K562 (cell line): ENCODE measurements at regions not wholly inside any gene's neighbourhood (a gene's known extent, or its start where the extent isn't known, plus 50 kb on each side); places are given as distances from the start of the nearest gene placed in this dataset.

Source experiments
- AFF4 ChIP-seq: sonication (generic); formaldehyde crosslinking; IDR thresholded peaks from 2 replicates; pipeline ENCODE4 v1.8.0; 2023; ENCODE audit warnings: mild to moderate bottlenecking, missing genetic modification reagents
- CTCF ChIP-seq, 3 experiments: IDR thresholded peaks in 2 of 3; conservative IDR thresholded peaks in 1 of 3; 2 replicates each; pipeline ENCODE4 v1.5.1; 2011 to 2012; ENCODE audit warnings: low read length in 3 of 3, mild to moderate bottlenecking in 3 of 3, control low read depth in 2 of 3, improper control_type of control experiment in 1 of 3, inconsistent platforms in 1 of 3, low read depth in 1 of 3, mixed read lengths in 1 of 3, moderate library complexity in 1 of 3; ENCODE audit not compliant: insufficient read depth in 2 of 3
- EZH2 ChIP-seq: IDR thresholded peaks from 2 replicates; pipeline ENCODE4 v1.6.1; 2012; ENCODE audit warnings: low read depth, mild to moderate bottlenecking, inconsistent platforms, low read length, borderline replicate concordance
- HDAC8 ChIP-seq: fragments of 450-650 bp; IDR thresholded peaks from 2 replicates; pipeline ENCODE4 v1.6.1; 2016; ENCODE audit warnings: mild to moderate bottlenecking, missing genetic modification characterization, moderate library complexity, missing compliant biosample characterization
- NCOA2 ChIP-seq, 2 experiments: fragments of 450-650 bp; IDR thresholded peaks; 2 replicates each; pipeline ENCODE4 v1.6.1; 2018; ENCODE audit warnings: mild to moderate bottlenecking in 2 of 2, moderate library complexity in 1 of 2; ENCODE audit not compliant: partially characterized antibody in 2 of 2
- NFIC ChIP-seq: fragments of 450-650 bp; IDR thresholded peaks from 2 replicates; pipeline ENCODE4 v1.6.1; 2017; ENCODE audit warnings: mild to moderate bottlenecking, inconsistent platforms
- OTX1 ChIP-seq: fragments of 450-650 bp; formaldehyde crosslinking; IDR thresholded peaks from 2 replicates; pipeline ENCODE4 v1.4.0; 2022; ENCODE audit warnings: mild to moderate bottlenecking
- POLR2A ChIP-seq: fragments of 450-650 bp; conservative IDR thresholded peaks from 2 replicates; pipeline ENCODE4 v1.6.1; 2016
- TCF3 ChIP-seq: sonication (generic); formaldehyde crosslinking; IDR thresholded peaks from 2 replicates; pipeline ENCODE4 v1.4.0; 2020; ENCODE audit warnings: mild to moderate bottlenecking, missing genetic modification reagents
- TEAD4 ChIP-seq, 2 experiments: sonication (generic) in 1 of 2; formaldehyde crosslinking in 1 of 2; IDR thresholded peaks; 2 replicates each; pipeline versions ENCODE4 v1.6.1 to v1.8.0; 2012 to 2022; ENCODE audit warnings: borderline replicate concordance in 1 of 2, inconsistent platforms in 1 of 2, low read length in 1 of 2, mild to moderate bottlenecking in 1 of 2, missing genetic modification reagents in 1 of 2
- ZBTB26 ChIP-seq: fragments of 450-650 bp; formaldehyde crosslinking; IDR thresholded peaks from 2 replicates; pipeline ENCODE4 v1.4.0; 2022; ENCODE audit warnings: missing genetic modification characterization

GRCh38 chr6:22754061-22754460, 184.7 kb downstream of the HDGFL1 start:
- no peak for TF ChIP-seq CTCF (IDR thresholded peaks at IDR 0.05 in 2 of 3, conservative IDR thresholded peaks at IDR 0.05 in 1 of 3; ENCODE audit: insufficient read depth in 2 of 3, low read depth in 1 of 3, low read length in 3 of 3)
- no peak for TF ChIP-seq POLR2A
- TF ChIP-seq HDAC8 (tag) = no peak
- TF ChIP-seq TEAD4 (IDR thresholded peaks at IDR 0.05; ENCODE audit: low read length) = no peak
- TF ChIP-seq TEAD4 (CRISPR knock-in tag; IDR thresholded peaks at IDR 0.05; ENCODE audit: borderline replicate concordance) = no peak
- TF ChIP-seq TCF3 (CRISPR knock-in tag) = no peak
- no peak for TF ChIP-seq NFIC
- TF ChIP-seq NCOA2 (IDR thresholded peaks at IDR 0.05; ENCODE audit: partially characterized antibody in 2 of 2) = no peak
- TF ChIP-seq ZBTB26 (CRISPR knock-in tag) = no peak
- TF ChIP-seq EZH2 = no peak
- no peak for TF ChIP-seq AFF4 (CRISPR knock-in tag)
- TF ChIP-seq OTX1 (CRISPR knock-in tag) = no peak
